Hepatocyte (in vitro differentiated cells): ENCODE measurements at regions not wholly inside any gene's neighbourhood (a gene's known extent, or its start where the extent isn't known, plus 50 kb on each side); places are given as distances from the start of the nearest gene placed in this dataset.

Source experiments
- DNase-seq: peaks from one replicate; pipeline ENCODE4 v3.0.0-alpha.2; 2016; ENCODE audit warnings: low spot score
- H2AFZ ChIP-seq: fragments of 200-600 bp; sonication (generic); 2 replicates; pipeline ENCODE4 v1.6.0; 2016; ENCODE audit warnings: antibody characterized with exemption, mild to moderate bottlenecking
- H3K27ac ChIP-seq: fragments of 200-600 bp; sonication (generic); 2 replicates; pipeline ENCODE4 v1.5.1; 2016; ENCODE audit warnings: mild to moderate bottlenecking
- H3K27me3 ChIP-seq: fragments of 200-600 bp; sonication (generic); 2 replicates; pipeline ENCODE4 v1.6.1; 2016
- H3K36me3 ChIP-seq: fragments of 200-600 bp; sonication (generic); replicated peaks from 2 replicates; pipeline ENCODE4 v1.5.1; 2016; ENCODE audit warnings: low read depth; ENCODE audit not compliant: insufficient read depth
- H3K4me1 ChIP-seq: fragments of 200-600 bp; sonication (generic); 2 replicates; pipeline ENCODE4 v1.5.1; 2016; ENCODE audit warnings: mild to moderate bottlenecking, moderate library complexity; ENCODE audit not compliant: insufficient read depth
- H3K4me2 ChIP-seq: fragments of 200-600 bp; sonication (generic); 2 replicates; pipeline ENCODE4 v1.6.0; 2016
- H3K4me3 ChIP-seq: fragments of 200-600 bp; sonication (generic); 2 replicates; pipeline ENCODE4 v1.5.1; 2016; ENCODE audit warnings: mild to moderate bottlenecking
- H3K79me2 ChIP-seq: fragments of 200-600 bp; sonication (generic); 2 replicates; pipeline ENCODE4 v1.6.0; 2017; ENCODE audit warnings: mild to moderate bottlenecking
- H3K9me2 ChIP-seq: fragments of 200-600 bp; sonication (generic); replicated peaks from 2 replicates; pipeline ENCODE4 v1.6.0; 2017; ENCODE audit warnings: mild to moderate bottlenecking; ENCODE audit not compliant: insufficient read depth
- H3K9me3 ChIP-seq: fragments of 200-600 bp; sonication (generic); 2 replicates; pipeline ENCODE4 v1.5.1; 2016; ENCODE audit warnings: low read depth, mild to moderate bottlenecking
- H4K20me1 ChIP-seq: fragments of 200-600 bp; sonication (generic); 2 replicates; pipeline ENCODE4 v1.6.0; 2016; ENCODE audit warnings: mild to moderate bottlenecking; ENCODE audit not compliant: insufficient read depth, poor library complexity, severe bottlenecking
- EZH2 ChIP-seq: fragments of 200-600 bp; sonication (generic); IDR thresholded peaks from 2 replicates; pipeline ENCODE4 v1.6.1; 2016; ENCODE audit warnings: antibody characterized with exemption, mild to moderate bottlenecking, borderline replicate concordance
- EZH2phosphoT487 ChIP-seq: fragments of 200-600 bp; sonication (generic); IDR thresholded peaks from one replicate; pipeline ENCODE4 v1.6.1; 2018; ENCODE audit warnings: antibody characterized with exemption, mild to moderate bottlenecking, low read depth, moderate library complexity; ENCODE audit not compliant: unreplicated experiment, severe bottlenecking
- WGBS: methylation state at CpG from one replicate; pipeline ENCODE4 v1.1.6; 2016; ENCODE audit warnings: low lambda C conversion rate; ENCODE audit errors: missing lambda C conversion rate; 5-methylcytosine and 5-hydroxymethylcytosine counted together
- TF ChIP-seq, protein P1 (sequence below): fragments of 200-600 bp; sonication (generic); IDR thresholded peaks from 2 replicates; pipeline ENCODE4 v1.5.1; 2016; ENCODE audit warnings: antibody characterized with exemption, mild to moderate bottlenecking; ENCODE audit not compliant: poor library complexity

GRCh38 chr1:192756314-192756713 lies 52.5 kb upstream of the RGS2 start:
- Histone ChIP-seq H3K9me2 (no peaks in the 10 kb centered on the region), H3K4me1 (no peaks in the 10 kb centered on the region), H2AFZ (no peak overlapping the region), H3K27ac (no peak overlapping the region), H3K4me2 (no peak overlapping the region), H3K27me3 (no peaks in the 10 kb centered on the region), H3K4me3 (no peak overlapping the region), H4K20me1 (no peaks in the 10 kb centered on the region), H3K9me3 (no peaks in the 10 kb centered on the region), H3K79me2 (no peaks in the 10 kb centered on the region), H3K36me3 (no peaks in the 10 kb centered on the region)
- 87% methylated on average over 4 of the region's 4 CpGs for WGBS
- DNase-seq = no peak
- TF ChIP-seq EZH2phosphoT487 = no peak
- TF ChIP-seq, protein P1, sequence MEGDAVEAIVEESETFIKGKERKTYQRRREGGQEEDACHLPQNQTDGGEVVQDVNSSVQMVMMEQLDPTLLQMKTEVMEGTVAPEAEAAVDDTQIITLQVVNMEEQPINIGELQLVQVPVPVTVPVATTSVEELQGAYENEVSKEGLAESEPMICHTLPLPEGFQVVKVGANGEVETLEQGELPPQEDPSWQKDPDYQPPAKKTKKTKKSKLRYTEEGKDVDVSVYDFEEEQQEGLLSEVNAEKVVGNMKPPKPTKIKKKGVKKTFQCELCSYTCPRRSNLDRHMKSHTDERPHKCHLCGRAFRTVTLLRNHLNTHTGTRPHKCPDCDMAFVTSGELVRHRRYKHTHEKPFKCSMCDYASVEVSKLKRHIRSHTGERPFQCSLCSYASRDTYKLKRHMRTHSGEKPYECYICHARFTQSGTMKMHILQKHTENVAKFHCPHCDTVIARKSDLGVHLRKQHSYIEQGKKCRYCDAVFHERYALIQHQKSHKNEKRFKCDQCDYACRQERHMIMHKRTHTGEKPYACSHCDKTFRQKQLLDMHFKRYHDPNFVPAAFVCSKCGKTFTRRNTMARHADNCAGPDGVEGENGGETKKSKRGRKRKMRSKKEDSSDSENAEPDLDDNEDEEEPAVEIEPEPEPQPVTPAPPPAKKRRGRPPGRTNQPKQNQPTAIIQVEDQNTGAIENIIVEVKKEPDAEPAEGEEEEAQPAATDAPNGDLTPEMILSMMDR = no peak
- no peak for TF ChIP-seq EZH2

GRCh38 chr1:192756847-192757246 lies 52.0 kb upstream of the RGS2 start:
- no peak for DNase-seq

DNA sequence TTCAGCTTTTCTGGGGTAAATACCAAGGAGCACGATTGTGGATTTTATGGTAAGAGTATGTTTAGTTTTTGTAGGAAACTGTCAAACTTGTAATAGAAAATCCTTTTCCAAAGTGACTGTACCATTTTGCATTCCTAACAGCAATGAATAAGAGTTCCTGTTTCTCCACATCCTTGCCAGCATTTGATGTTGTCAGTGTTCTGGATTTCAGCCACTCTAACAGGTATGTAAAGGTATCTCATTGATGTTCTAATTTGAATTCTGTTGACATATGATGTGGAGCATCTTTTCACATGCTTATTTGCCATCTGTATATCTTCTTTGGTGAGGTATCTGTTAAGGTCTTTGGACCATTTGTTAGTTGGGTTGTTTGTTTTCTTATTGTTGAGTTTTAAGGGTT lies 50.3 kb upstream of the RGS2 start:
- H3K4me3 ChIP-seq = no peak overlapping the region
- H4K20me1 ChIP-seq = no peaks in the 10 kb centered on the region
- no peaks in the 10 kb centered on the region for H3K9me2 ChIP-seq
- H3K4me2 ChIP-seq = no peak overlapping the region
- 84% methylated on average over 1 of the region's 1 CpG for WGBS
- H3K79me2 ChIP-seq = no peaks in the 10 kb centered on the region
- TF ChIP-seq EZH2 (no peak), EZH2phosphoT487 (no peak)
- TF ChIP-seq, protein P1 = no peak
- no peaks in the 10 kb centered on the region for H3K4me1 ChIP-seq
- no peak overlapping the region for H2AFZ ChIP-seq
- no peaks in the 10 kb centered on the region for H3K27me3 ChIP-seq
- no peaks in the 10 kb centered on the region for H3K9me3 ChIP-seq
- no peak for DNase-seq
- H3K27ac ChIP-seq = no peak overlapping the region
- no peaks in the 10 kb centered on the region for H3K36me3 ChIP-seq

More at GRCh38 chr1:192756847-192757246, 52.0 kb upstream of the RGS2 start:
- no peaks in the 10 kb centered on the region for H3K4me1 ChIP-seq
- no peaks in the 10 kb centered on the region for H4K20me1 ChIP-seq
- no peak overlapping the region for H3K4me2 ChIP-seq
- 67% methylated on average over 2 of the region's 2 CpGs for WGBS
- no peaks in the 10 kb centered on the region for H3K9me2 ChIP-seq
- H2AFZ ChIP-seq = no peak overlapping the region
- no peak for TF ChIP-seq EZH2phosphoT487
- no peak for TF ChIP-seq EZH2
- TF ChIP-seq, protein P1 = no peak
- no peak overlapping the region for H3K4me3 ChIP-seq
- H3K9me3 ChIP-seq = no peaks in the 10 kb centered on the region
- H3K36me3 ChIP-seq = no peaks in the 10 kb centered on the region
- H3K27me3 ChIP-seq = no peaks in the 10 kb centered on the region
- H3K27ac ChIP-seq = no peak overlapping the region
- no peaks in the 10 kb centered on the region for H3K79me2 ChIP-seq
